ENCODE measurements at regions not wholly inside any gene's neighbourhood (a gene's known extent, or its start where the extent isn't known, plus 50 kb on each side); places are given as distances from the start of the nearest gene placed in this dataset.

DNA sequence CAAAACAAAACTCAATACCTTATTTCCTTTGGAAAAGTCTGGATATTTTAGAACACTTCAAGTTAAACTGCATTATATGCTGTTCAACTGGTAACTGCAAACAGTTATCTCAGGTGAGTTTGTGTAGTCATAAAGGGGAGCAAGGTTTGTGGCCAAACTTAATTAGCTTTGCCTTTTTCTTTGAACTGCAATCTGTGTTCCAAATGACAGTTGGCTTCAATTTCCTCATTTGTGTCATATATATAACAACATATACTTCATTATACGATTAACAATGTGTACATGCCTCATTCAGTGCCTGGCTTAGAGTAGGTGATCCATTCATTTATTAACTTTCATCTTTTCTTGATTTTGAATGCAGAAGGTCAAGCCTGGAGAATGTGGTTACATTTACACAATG, 55.8 kb downstream of the KCNE4 start:
- no peak for DNase-seq (ENCODE audit: low read depth in 2 of 2)

- no peak for DNase-seq (ENCODE audit: low read depth in 2 of 2)
Observed at GRCh38 chr2:223108351-223109050, 56.5 kb downstream of the KCNE4 start.

DNA sequence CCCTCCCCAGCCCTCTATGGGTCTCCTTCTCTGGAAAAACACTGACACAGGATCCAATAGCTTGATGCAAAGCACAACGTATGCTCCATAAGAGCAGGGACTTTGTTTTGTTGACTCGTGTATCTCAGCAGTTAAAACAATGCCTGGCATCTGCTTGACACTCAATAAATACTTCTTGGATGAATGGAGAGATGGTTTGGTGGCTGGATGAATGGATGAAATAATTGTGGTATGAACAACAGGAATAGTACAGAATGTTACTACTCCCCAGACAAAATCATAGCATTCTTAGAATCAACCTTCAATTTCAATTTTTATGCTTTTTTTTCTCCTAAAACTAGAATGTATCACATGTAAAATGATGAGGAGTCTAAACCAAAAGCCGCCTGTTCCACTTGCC, 57.4 kb downstream of the KCNE4 start:
- DNase-seq (ENCODE audit: low read depth in 2 of 2): peak; percentile 32 to 49

- no peak for DNase-seq (ENCODE audit: low read depth in 2 of 2)
Observed at GRCh38 chr2:223113161-223113560, 61.2 kb downstream of the KCNE4 start.

GRCh38 chr2:223114170-223114569, 62.2 kb downstream of the KCNE4 start:
- no peak for DNase-seq (ENCODE audit: low read depth in 2 of 2)

GRCh38 chr2:223114917-223115316, 62.9 kb downstream of the KCNE4 start:
- DNase-seq (ENCODE audit: low read depth in 2 of 2): no peak

DNA sequence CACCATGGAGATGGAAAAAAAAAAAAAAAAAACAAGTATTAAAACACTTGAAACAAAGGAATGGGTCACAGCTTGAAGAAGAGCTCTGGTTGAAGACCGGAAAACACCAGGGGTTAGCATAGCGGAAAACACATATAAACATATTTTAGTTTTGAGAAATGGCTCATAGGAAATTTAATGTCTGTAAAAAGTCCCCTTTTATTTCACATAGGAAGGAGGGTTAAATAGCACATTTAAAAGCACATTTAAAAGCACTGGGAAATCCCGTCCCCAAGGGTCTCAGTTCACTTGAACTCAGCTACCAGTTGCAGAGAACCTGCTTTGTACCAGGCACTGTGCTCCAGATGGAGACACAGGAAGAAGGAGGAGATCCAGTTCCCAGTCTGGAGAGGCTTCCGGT, 65.5 kb downstream of the KCNE4 start:
- no peak for DNase-seq (ENCODE audit: low read depth in 2 of 2)

DNA sequence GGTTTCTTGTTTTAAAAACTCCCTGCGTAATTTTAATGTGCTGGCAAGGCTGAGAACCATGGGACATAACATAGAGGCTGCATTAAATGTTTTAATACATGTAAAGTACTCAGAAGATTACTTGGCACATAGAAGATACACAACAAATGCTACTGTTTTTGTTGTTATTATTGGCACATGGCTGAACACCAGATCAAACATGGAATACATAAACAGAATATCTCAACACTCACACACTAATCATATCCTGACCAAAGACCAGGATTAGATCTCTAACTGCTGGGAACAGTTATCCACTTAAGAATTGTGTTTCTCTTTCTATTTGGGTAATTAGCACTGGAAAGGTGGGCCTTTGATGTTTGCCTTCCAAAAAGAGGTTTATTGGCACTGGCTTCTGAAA, 69.3 kb downstream of the KCNE4 start:
- DNase-seq (ENCODE audit: low read depth in 2 of 2): no peak

GRCh38 chr2:223122781-223123180, 70.8 kb downstream of the KCNE4 start:
- no peak for DNase-seq (ENCODE audit: low read depth in 2 of 2)

GRCh38 chr2:223123855-223124610, 72.0 kb downstream of the KCNE4 start:
- peak; percentile 29 to 30 for DNase-seq (ENCODE audit: low read depth in 2 of 2)

GRCh38 chr2:223141606-223142005, 89.6 kb downstream of the KCNE4 start:
- DNase-seq (ENCODE audit: low read depth in 2 of 2): no peak

DNA sequence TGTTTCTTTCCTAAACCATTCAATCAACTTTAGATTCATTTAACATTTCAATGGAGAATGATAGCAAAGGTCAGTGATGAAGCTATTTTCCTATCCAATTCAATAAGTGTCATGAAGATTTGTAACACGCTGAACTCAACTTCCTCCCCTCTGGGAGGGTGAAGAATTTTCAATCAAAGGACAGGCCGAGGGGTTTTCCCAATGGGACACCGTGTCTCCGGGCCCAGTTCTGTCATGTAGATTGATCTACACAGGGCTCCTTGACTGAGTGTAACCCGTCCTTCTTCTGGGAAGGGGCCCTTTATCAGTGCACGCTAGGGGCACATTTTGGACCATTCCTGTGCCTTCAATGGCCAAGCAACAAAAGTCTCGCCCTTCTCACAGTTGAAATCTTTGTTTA, 90.1 kb downstream of the KCNE4 start:
- no peak for DNase-seq (ENCODE audit: low read depth in 2 of 2)

DNA sequence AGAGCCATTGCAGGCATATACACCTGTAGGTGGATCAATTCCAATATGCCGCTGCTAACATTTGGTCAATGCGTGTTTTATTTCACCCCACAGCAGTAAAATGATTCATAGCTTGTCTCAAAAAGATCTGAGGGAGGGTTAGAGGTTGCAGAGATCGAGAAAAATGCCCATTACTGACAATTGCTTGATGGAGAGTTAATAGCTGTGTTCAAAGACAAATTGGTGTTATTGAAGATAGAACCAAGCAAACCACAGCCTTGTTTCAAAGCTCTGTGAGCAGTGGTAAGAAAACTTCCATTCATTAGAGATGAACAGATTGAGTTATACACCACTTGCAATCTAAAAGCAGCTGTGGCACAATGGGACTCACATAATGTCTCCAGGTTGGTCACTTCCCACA, 95.4 kb downstream of the KCNE4 start:
- no peak for DNase-seq (ENCODE audit: low read depth in 2 of 2)

DNA sequence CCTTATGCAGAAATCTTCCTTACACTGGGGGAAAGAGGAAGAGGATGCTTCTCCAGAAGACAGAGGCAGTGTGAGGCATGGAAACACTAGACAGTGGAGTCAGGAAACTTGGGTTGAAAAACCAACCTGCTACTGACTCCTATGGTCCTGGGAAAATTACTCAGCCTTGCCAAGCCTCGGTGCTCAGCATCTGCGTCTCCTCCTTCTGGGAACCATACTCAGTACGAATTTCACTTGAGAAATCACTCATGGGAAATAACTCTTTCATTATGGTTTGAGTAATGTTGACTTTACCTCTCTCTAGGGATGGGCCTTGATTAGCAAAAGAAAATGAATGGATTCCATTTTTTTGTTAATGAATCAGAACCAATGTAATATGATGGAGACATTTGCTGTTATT, 96.5 kb downstream of the KCNE4 start:
- DNase-seq (ENCODE audit: low read depth in 2 of 2): no peak

GRCh38 chr2:223155956-223156355, 104.0 kb downstream of the KCNE4 start:
- DNase-seq (ENCODE audit: low read depth in 2 of 2): no peak

DNA sequence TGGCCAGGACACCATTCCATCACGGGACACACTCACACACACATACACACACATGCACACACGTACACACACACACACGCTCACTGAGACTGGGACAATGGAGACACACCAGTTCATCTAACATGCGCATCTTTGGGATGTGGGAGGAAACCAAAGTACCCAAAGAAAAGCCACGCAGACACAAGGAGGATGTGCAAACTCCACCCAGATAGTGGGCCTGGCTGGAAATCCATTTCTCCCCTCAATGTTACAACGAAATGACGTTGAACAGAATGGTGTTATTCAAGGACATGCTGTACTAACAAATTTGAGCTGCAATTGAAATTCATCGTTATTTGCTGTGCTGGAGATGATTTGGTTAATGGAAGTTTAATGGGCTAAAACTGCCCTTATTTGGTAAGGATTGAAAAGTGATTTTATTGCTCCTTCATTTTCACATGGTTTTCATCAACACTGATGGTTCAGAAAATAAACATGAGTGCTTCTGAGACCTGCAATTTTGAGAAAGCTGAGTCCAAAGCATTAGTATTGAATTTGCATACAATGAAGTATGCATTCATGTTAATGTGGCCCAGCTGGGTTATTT, 110.0 kb downstream of the KCNE4 start:
- DNase-seq (ENCODE audit: low read depth in 2 of 2): peak; percentile 38 to 39

DNA sequence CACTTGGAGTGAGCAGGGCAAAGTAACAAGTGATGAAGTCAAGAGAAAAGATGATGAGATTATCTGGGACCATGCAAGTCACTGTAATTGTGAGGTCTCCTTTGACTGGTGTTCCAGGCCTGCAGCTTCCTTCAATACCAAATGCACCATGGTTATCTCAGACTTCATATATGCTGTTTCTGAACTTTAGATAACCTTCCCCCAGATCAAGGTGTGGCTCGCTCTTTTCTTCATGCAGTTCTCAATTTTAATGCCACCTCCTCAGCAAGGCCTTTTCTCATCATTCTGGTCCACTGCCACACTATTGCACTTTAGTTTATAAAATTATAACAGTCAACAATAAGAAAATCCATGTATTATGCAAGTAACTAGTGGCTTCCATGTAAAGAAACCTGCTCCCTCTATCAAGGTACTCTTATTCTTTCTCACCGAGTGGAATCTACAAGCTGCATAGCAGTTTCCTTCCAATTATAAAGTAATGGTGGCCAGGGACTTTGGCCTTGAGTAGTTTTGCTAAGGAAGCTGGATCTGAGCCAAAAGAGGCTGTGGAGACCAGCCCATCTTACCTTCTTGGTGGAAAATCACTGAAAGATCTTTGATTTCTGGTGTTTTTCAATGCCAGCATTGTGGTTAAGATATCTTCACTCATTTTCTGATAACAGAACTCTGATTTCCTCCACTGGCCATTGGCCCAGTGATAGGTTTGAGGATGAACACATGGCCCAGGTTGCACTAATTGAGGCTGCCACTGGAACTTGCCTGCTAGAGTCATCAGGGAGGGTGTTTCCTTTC, 113.6 kb downstream of the KCNE4 start:
- DNase-seq (ENCODE audit: low read depth in 2 of 2): no peak

GRCh38 chr2:223166215-223166493, 114.2 kb downstream of the KCNE4 start:
- no peak for DNase-seq (ENCODE audit: low read depth in 2 of 2)

DNA sequence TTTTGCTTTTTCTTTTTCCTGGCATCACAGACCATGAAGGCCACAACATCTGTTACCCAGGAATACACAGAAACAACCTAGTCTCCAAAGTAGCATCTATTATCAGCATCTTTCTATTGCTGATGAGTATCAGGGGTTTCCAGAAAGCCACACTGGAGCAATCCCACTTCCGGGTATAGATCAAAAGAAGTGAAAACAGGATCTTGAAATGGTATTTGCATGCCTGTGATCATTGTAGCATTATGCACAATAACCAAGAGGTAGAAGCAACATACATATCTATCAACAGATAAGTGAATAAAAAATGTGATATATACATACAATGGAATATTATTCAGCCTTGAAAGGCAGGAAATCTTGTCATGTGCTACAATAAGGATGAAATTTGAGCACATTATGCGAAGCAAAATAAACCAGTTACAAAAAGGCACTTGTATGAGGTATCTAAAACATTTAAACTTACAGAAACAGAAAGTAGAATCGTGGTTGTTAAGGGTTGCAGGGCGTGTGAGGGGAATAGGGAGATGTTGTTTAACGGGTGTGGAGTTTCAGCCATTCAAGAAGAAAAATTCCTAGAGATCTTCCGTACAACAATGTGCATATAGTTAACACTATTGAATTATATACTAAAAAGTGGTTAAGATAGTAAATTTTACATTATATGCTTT, 115.1 kb downstream of the KCNE4 start:
- DNase-seq (ENCODE audit: low read depth in 2 of 2): no peak

GRCh38 chr2:223169830-223170605, 118.0 kb downstream of the KCNE4 start:
- DNase-seq (ENCODE audit: low read depth in 2 of 2): no peak

DNA sequence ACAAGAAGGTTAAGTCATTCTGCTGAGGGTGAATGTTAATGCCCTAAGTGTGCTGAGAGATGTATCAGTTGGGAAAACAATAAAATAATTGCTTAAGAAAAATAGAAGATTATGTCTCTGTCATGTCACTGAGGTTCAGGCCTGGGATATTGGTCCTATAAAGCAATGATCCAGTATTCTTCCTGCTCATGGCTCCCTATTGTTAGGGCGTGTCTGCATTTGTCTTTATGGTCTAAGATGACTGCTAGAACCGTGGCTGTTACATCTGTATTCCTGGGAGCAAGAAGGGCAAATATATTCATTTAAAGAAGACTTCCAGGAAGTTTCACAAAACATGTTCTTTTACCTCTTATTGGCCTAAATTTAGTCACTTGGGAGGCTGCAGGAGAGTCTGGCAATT, 125.0 kb downstream of the KCNE4 start:
- no peak for DNase-seq (ENCODE audit: low read depth in 2 of 2)

Data from fibroblast of skin of left biceps (primary cell).